GM12873 (cell line): ENCODE measurements at regions not wholly inside any gene's neighbourhood (a gene's known extent, or its start where the extent isn't known, plus 50 kb on each side); places are given as distances from the start of the nearest gene placed in this dataset.

Experiments
- CTCF ChIP-seq: IDR thresholded peaks from 2 replicates; pipeline ENCODE4 v1.5.1; 2012; ENCODE audit warnings: low read depth, mild to moderate bottlenecking, moderate library complexity, low read length, control low read depth; ENCODE audit not compliant: insufficient read depth; ENCODE audit errors: missing control alignments

GRCh38 chr1:47678464-47678980 is 240.7 kb downstream of the FOXD2 start:
- TF ChIP-seq CTCF, result no peak

GRCh38 chr1:47679301-47679791 is 241.5 kb downstream of the FOXD2 start:
- no peak for TF ChIP-seq CTCF

- TF ChIP-seq CTCF, result no peak
Measured at GRCh38 chr1:47679826-47680225, 242.0 kb downstream of the FOXD2 start.

GRCh38 chr1:47680815-47681475 is 243.1 kb downstream of the FOXD2 start:
- no peak for TF ChIP-seq CTCF

GRCh38 chr1:47681735-47682134 is 243.9 kb downstream of the FOXD2 start:
- no peak for TF ChIP-seq CTCF

- no peak for TF ChIP-seq CTCF
Measured at GRCh38 chr1:47682198-47682597, 244.4 kb downstream of the FOXD2 start.

- TF ChIP-seq CTCF, result no peak
Measured at GRCh38 chr1:47682786-47683350, 245.0 kb downstream of the FOXD2 start.
